ENCODE measurements at regions not wholly inside any gene's neighbourhood (a gene's known extent, or its start where the extent isn't known, plus 50 kb on each side); places are given as distances from the start of the nearest gene placed in this dataset.

DNA sequence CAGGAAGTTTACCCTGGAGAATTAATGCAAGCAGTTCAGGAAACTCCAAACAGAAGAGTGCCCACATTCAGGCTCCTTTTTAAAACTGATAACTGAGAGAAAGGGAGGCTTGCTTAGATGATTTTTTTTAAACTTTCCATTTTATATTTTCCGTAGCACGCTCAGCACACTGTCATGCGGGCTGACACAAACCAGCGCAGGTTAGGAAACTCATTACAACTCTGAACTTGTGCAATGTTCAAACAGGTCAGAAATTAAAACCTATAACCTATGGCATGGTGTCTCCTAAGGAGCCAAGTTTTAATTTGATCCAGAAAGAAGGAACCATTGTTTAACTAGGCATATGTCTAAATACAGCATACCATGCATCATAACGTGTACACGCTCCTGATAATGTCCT is 117.7 kb upstream of the SMIM21 start:
- no peak for DNase-seq (ENCODE audit: insufficient read length, low spot score)
- TF ChIP-seq, protein P1, sequence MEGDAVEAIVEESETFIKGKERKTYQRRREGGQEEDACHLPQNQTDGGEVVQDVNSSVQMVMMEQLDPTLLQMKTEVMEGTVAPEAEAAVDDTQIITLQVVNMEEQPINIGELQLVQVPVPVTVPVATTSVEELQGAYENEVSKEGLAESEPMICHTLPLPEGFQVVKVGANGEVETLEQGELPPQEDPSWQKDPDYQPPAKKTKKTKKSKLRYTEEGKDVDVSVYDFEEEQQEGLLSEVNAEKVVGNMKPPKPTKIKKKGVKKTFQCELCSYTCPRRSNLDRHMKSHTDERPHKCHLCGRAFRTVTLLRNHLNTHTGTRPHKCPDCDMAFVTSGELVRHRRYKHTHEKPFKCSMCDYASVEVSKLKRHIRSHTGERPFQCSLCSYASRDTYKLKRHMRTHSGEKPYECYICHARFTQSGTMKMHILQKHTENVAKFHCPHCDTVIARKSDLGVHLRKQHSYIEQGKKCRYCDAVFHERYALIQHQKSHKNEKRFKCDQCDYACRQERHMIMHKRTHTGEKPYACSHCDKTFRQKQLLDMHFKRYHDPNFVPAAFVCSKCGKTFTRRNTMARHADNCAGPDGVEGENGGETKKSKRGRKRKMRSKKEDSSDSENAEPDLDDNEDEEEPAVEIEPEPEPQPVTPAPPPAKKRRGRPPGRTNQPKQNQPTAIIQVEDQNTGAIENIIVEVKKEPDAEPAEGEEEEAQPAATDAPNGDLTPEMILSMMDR (IDR thresholded peaks at IDR 0.05; ENCODE audit: insufficient read depth, missing control alignments): no peak
- no peak for FAIRE-seq

DNA sequence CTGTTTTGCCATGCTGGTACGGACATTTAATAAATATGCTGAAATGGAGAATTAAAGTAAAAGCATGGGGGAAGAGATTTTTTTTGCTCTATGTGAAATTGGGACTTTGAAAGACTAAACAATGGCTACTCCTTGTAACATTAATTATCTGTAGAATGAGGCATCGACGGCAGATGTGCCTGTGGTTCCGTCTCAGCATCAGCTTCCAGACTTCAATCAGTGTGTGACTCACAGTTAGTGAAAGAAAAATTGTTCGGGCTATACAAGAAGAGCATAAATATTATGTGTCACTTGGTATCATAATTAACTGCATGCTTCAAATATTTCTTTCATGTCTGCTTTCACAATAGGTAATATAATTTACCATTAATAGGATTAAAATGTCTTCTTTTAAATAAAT is 117.0 kb upstream of the SMIM21 start:
- DNase-seq (ENCODE audit: insufficient read length, low spot score) (no peak), FAIRE-seq (no peak)

DNA sequence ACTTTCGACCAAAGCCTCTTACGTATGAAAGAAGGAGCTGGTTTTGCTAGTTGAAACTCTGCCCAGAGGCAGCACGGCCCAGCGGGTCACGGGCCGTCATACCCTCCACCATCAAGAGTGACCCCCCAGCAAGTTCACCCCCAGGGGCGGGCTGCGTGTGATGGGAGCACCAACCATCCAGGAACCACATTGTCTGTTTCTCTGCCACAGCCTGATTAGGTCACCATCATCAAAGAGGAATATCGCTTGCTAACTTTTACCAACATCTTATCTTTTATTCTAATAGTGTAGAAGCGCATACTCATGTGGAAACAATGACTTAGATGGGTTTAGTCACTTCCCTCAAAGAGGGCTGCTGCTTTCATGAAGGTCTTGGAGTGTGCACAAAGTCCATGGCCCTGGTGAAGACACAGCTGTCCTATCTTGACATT is 116.6 kb upstream of the SMIM21 start:
- no peak for DNase-seq (ENCODE audit: insufficient read length, low spot score)
- peak; percentile 64 for FAIRE-seq
- TF ChIP-seq, protein P1 (IDR thresholded peaks at IDR 0.05; ENCODE audit: insufficient read depth, missing control alignments): no peak

More for the DNA sequence above, 117.0 kb upstream of the SMIM21 start:
- TF ChIP-seq, protein P1 (IDR thresholded peaks at IDR 0.05; ENCODE audit: insufficient read depth, missing control alignments): no peak

DNA sequence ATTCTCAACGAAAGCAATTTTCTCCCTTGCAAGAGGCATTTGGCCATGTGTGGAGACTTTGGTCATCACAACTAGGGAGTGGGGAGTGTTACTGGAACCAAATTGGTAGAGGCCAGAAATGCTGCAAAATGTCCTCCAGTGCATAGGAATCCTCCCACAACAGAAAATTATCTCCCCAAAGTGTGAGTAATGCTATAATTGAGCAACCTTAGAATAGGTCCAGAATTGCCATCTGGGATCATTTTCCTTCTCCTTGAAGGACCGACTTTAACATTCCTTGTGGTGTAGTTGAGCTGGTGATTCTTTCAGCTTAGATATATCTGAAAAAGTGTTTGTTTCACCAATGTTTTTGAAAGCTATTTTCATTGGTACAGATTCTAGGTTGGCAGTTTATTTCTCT is 111.2 kb upstream of the SMIM21 start:
- DNase-seq (ENCODE audit: insufficient read length, low spot score) (no peak), FAIRE-seq (no peak)
- TF ChIP-seq, protein P1 (IDR thresholded peaks at IDR 0.05; ENCODE audit: insufficient read depth, missing control alignments): no peak

DNA sequence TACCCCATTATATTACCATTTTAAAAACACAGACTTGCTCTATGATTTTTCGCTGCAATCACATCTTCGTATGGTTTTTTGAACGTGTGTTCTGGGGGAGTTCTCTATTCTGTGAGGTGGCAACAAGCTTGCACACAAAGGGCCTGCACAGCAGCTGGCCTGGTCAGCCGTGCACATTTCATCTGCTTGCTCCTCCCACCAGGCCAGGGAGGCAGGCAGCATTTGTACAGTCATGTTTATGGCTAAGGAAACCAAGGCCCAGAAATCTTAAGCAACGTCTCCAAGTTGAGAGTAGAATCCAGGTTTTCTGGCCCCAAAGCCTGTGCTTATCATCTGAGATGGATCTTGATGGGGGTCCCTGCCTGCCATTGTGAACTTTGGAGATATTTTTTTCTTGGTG is 106.4 kb upstream of the SMIM21 start:
- TF ChIP-seq, protein P1 (IDR thresholded peaks at IDR 0.05; ENCODE audit: insufficient read depth, missing control alignments): no peak
- FAIRE-seq (no peak), DNase-seq (ENCODE audit: insufficient read length, low spot score) (no peak)

DNA sequence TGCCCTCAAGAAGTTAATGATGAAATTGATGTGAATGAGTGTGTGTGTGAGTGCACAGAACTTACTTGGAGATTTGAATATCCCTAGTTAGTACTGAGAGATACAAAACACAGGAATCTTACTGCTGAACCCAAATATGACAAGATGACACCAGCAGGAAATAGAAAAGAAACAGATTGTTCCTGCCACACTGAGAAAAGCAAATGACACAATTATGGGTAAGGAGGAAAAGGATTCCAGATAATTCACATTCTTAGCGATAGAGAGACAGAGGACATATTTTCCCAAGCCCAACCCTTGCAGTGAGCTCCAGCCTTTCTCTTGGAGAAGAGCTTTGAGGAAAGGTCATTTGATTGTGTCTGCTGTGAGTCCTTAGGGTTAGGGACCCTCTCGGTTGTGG is 105.7 kb upstream of the SMIM21 start:
- DNase-seq (ENCODE audit: insufficient read length, low spot score): no peak
- peak; percentile 94 for FAIRE-seq
- TF ChIP-seq, protein P1 (IDR thresholded peaks at IDR 0.05; ENCODE audit: insufficient read depth, missing control alignments): no peak

DNA sequence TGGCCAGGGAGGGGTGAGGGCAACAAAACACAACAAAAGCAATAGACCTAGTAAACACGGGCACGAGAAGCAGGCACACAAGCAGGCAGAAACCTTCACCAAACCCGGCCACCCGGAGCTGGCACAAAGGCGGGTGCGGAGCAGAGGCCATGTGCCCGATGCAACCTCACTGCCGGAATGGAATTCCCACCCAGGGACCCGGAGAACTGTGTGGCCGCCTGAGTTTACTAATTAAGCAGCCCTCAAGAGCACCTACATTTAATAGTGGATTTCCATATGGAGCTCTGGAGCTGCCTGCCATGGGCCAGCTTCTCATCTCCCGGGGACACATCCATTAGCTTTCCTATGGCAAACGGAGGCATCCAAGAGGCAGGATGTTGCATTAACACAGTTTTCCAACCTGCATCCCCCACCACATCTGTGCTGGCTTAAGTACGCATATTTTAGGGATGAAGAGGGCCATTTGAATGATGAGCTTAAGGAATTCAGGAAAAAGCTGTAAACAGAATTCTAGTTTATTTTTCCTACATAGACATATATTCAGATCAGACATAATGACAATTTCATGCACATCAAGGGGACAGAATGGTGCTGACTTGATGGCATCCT is 104.5 kb upstream of the SMIM21 start:
- DNase-seq (ENCODE audit: insufficient read length, low spot score) (no peak), FAIRE-seq (peak; percentile 91)
- TF ChIP-seq, protein P1 (IDR thresholded peaks at IDR 0.05; ENCODE audit: insufficient read depth, missing control alignments): no peak
